Adrenal gland (tissue), 9 donors: ENCODE measurements at regions not wholly inside any gene's neighbourhood (a gene's known extent, or its start where the extent isn't known, plus 50 kb on each side); places are given as distances from the start of the nearest gene placed in this dataset.

Experiments used
- DNase-seq, 7 donors: peaks; one replicate each; pipeline ENCODE4 v3.0.0-alpha.2; 2019 to 2020
- H3K27ac ChIP-seq, 5 donors: fragments of 200-600 bp; sonication (generic) in 4 of 5; 1 replicate in 3 of 5; 2 replicates in 2 of 5; pipeline versions ENCODE4 v1.5.1 to v1.8.0; 2016 to 2020; ENCODE audit warnings: mild to moderate bottlenecking in 1 of 5
- H3K27me3 ChIP-seq: fragments of 200-600 bp; 2 replicates; pipeline ENCODE4 v1.8.0; 2021
- H3K36me3 ChIP-seq, 2 donors: fragments of 200-600 bp; replicated peaks in 1 of 2; 1 replicate in 1 of 2; 2 replicates in 1 of 2; pipeline versions ENCODE4 v1.5.1 to v1.8.0; 2018 to 2022
- H3K4me1 ChIP-seq, 2 donors: fragments of 200-600 bp; replicated peaks in 1 of 2; 1 replicate in 1 of 2; 2 replicates in 1 of 2; pipeline versions ENCODE4 v1.5.1 to v1.8.0; 2018 to 2021
- H3K4me3 ChIP-seq, 4 donors: fragments of 200-600 bp; sonication (generic) in 3 of 4; one replicate each; pipeline ENCODE4 v1.5.1; 2016 to 2018
- H3K9me3 ChIP-seq, 3 donors: fragments of 200-600 bp; sonication (generic) in 1 of 3; replicated peaks in 1 of 3; 1 replicate in 2 of 3; 2 replicates in 1 of 3; pipeline versions ENCODE4 v1.5.1 to v1.8.0; 2016 to 2021
- POLR2A ChIP-seq, 2 donors: fragments of 450-650 bp; IDR thresholded peaks; one replicate each; pipeline ENCODE4 v1.6.1; 2017; ENCODE audit warnings: antibody characterized with exemption in 2 of 2, mild to moderate bottlenecking in 2 of 2, moderate library complexity in 1 of 2
- WGBS, 4 donors: extraction: QIAGEN DNeasy Blood & Tissue Kit in 2 of 4; methylation state at CpG; one replicate each; pipeline versions ENCODE4 v1.1.5 to v1.1.7; 2013 to 2017; 5-methylcytosine and 5-hydroxymethylcytosine counted together
- intact Hi-C, 2 donors: fragments of 100-400 bp; cut with DNase I; formaldehyde crosslinking; loops; one replicate each; pipeline versions ENCODE4 v1.14.1 to v1.15.0; 2022 to 2023
- TF ChIP-seq, protein P1 (sequence below), 6 experiments: fragments of 450-650 bp in 4 of 6; fragments of 200-600 bp in 2 of 6; sonication (generic) in 1 of 6; IDR thresholded peaks; 1 replicate in 5 of 6; 2 replicates in 1 of 6; pipeline versions ENCODE4 v1.5.1 to v1.8.0; 2016 to 2021; ENCODE audit warnings: antibody characterized with exemption in 6 of 6, mild to moderate bottlenecking in 2 of 6, moderate library complexity in 1 of 6
- donor health status: healthy with polysubstance abuse.
- donor health status: Bipolar disorder and iron deficiency.
- donor health status: DM: yes; HTN: yes; CAD: no.
- donor health status: DM: no; HTN: no; CAD: no.
- donor health status: DM: no; HTN: no; CAD: no.

DNA sequence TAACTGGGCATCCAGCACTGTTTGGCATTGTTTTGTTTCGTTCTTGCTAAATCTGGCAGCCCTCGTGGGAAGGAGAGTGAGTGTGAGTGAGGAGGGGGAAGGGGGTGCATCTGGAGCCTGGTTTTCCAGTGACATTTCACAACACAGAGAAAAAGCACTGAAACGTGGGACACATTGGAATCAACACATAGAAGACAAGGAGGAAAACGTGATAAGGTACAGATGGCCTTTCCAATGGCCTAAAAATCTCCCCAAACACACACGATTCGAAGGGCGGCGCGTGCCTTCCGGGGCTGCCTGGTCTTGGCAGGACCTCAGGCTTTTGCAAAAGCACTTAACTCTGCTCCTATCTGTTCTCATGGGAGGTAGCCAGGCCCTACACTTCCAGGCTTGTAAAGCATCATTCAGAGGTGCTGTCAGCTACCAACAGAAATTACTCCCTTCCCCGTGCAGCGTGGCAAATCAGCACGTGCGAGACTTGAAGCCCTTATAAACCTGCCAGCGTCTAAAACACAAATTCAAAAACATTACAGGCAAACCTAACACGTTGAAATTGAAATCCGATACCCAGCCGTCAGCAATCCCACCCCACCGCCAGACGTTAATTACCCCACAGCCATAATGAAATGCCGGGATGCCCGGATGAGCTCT is 129.4 kb downstream of the OLFM1 start:
- no peak for DNase-seq
- Histone ChIP-seq H3K27ac (no peak overlapping the region), H3K27me3 (peaks cover 7% of the 10 kb centered on the region), H3K4me3 (no peak overlapping the region), H3K36me3 (no peaks in the 10 kb centered on the region), H3K4me1 (peaks cover 0 to 4% of the 10 kb centered on the region in 2 donors), H3K9me3 (no peaks in the 10 kb centered on the region)
- intact Hi-C loops = no loop called here
- TF ChIP-seq POLR2A (IDR thresholded peaks at IDR 0.05) = no peak
- TF ChIP-seq, protein P1, sequence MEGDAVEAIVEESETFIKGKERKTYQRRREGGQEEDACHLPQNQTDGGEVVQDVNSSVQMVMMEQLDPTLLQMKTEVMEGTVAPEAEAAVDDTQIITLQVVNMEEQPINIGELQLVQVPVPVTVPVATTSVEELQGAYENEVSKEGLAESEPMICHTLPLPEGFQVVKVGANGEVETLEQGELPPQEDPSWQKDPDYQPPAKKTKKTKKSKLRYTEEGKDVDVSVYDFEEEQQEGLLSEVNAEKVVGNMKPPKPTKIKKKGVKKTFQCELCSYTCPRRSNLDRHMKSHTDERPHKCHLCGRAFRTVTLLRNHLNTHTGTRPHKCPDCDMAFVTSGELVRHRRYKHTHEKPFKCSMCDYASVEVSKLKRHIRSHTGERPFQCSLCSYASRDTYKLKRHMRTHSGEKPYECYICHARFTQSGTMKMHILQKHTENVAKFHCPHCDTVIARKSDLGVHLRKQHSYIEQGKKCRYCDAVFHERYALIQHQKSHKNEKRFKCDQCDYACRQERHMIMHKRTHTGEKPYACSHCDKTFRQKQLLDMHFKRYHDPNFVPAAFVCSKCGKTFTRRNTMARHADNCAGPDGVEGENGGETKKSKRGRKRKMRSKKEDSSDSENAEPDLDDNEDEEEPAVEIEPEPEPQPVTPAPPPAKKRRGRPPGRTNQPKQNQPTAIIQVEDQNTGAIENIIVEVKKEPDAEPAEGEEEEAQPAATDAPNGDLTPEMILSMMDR (IDR thresholded peaks at IDR 0.05) = no peak
- 57 to 68% (median 62%) methylated on average over 22 of the region's 22 CpGs for WGBS, 4 donors

DNA sequence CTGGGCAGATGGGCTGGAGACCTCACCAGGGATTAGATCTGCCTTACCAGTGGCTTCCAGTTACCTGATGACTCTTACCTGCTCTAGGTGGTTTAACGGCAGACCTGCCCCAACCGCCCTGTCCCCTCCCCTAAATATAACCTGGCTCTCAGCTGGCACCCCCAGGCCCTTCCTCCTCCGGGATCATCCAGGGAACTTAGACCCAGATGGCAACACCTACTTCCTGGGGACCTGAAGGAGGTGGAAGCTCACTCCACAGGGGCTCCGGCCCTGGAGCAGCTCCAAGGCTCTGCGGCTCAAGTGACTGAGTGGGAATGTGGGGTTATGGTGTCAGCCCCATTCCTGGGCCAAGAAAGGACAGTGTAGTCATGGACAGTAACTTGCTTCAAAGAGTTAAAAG is 130.4 kb downstream of the OLFM1 start:
- Histone ChIP-seq H3K27me3 (peaks cover 7% of the 10 kb centered on the region), H3K4me3 (no peak overlapping the region), H3K27ac (no peak overlapping the region), H3K9me3 (no peaks in the 10 kb centered on the region), H3K4me1 (peaks cover 0 to 4% of the 10 kb centered on the region in 2 donors), H3K36me3 (no peaks in the 10 kb centered on the region)
- intact Hi-C loops = no loop called here
- TF ChIP-seq, protein P1 (IDR thresholded peaks at IDR 0.05) = no peak
- TF ChIP-seq POLR2A (IDR thresholded peaks at IDR 0.05) = no peak
- WGBS, 4 donors = 64 to 74% (median 70%) methylated on average over 4 to 5 of the region's 5 CpGs; no CpG with 5 or more reads in 1 of the 4 donors
- DNase-seq = no peak

DNA sequence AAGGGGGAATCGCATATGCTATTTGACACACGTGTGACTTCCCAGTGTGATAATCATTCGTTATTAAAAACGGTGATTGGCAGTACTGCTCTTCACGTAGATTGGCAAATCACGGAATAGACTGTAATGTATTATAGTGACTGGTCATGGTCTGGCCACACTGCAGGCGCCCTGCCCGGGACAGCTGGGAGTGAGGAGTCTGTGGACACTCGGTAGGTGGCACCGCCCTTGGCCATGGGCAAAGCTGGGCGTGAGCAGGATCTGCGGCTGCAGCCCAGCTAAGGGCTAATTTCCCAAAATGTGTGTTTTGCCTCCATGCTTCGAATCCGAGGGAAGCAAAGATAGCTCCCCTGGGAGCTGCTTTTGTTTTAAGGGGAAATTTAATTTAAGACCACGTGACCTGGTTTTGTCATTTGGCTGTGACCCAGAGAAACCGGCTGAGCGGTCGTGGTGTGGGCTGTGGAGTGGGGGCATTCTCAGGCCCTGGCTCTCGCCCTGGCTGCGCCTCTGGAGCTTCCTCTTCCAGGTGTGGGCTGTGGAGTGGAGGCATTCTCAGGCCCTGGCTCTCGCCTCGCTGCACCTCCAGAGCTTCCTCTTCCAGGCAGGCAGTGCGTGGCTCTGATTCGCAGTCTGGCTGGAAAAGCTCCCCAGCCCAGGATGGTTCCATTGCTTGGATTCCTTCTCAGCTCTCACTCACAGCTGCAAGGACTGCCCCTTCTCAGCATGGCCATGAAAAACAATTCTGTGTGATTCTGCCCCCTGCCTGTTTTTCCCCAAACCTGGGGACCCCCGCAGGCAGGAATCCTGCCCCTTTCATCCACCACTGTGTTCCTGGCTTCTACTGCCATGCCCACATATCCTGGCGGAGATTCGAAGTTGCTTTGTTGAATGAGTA is 131.1 kb downstream of the OLFM1 start:
- Histone ChIP-seq H3K27me3 (peaks cover 7% of the 10 kb centered on the region), H3K4me3 (no peak overlapping the region), H3K9me3 (no peaks in the 10 kb centered on the region), H3K4me1 (peaks cover 0 to 4% of the 10 kb centered on the region in 2 donors), H3K36me3 (no peaks in the 10 kb centered on the region), H3K27ac (no peak overlapping the region)
- TF ChIP-seq, protein P1 (IDR thresholded peaks at IDR 0.05) = no peak
- TF ChIP-seq POLR2A (IDR thresholded peaks at IDR 0.05) = no peak
- DNase-seq = no peak
- WGBS, 4 donors = 42 to 56% (median 43%) methylated on average over 19 to 27 of the region's 27 CpGs
- intact Hi-C loops = no loop called here
